ENCODE measurements at regions not wholly inside any gene's neighbourhood (a gene's known extent, or its start where the extent isn't known, plus 50 kb on each side); places are given as distances from the start of the nearest gene placed in this dataset.

- no peak for DNase-seq
These were observed 367.4 kb upstream of the TNRC6C start for GRCh38 chr17:77590951-77591735.

DNA sequence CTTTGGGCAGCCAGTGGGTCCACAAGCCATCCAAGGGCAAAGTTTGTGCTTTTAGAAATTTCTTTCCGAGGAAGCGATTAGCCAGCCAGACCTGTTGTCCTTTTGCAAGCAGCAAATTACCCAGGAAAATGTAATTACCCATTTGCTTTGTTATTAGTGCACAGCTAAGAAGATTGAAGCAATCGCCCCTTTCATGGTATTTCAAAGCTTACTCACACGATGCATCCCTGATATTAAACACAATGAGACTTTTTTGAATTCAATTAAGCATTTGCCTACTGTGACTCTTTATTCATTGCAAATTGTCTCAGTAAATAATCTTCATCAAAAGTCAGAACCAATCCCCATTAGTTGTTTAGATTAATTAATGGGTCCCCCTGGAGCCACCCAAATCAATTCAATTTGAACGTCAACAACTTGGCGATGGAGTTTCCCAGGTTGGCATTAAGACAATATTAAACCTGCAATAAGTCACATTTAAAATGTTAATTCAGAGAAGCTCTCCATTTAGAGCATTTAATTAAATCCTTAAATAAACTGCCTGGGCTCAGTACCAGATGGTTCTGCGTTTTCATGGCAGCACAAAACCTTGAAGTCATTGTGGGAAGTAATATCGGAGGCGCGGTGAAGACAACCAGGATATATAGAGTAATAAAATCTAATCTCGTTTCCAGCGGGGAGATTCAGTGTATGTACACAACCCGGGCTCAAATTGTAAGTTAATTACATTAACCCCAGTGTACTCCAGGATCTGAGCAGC lies 366.2 kb upstream of the TNRC6C start:
- DNase-seq, result peak; percentile 41 to 82

GRCh38 chr17:77593081-77593480 lies 365.4 kb upstream of the TNRC6C start:
- DNase-seq, result peak; percentile 71 to 89

GRCh38 chr17:77594416-77595209 lies 363.9 kb upstream of the TNRC6C start:
- peak; percentile 64 to 87 for DNase-seq

- DNase-seq, result no peak
These were observed 361.7 kb upstream of the TNRC6C start for GRCh38 chr17:77596491-77597417.

- peak in 1 of 2 experiments; percentile 29 for DNase-seq
These were observed 360.9 kb upstream of the TNRC6C start for GRCh38 chr17:77597418-77598240.

GRCh38 chr17:77598241-77598620 lies 360.3 kb upstream of the TNRC6C start:
- no peak for DNase-seq

DNA sequence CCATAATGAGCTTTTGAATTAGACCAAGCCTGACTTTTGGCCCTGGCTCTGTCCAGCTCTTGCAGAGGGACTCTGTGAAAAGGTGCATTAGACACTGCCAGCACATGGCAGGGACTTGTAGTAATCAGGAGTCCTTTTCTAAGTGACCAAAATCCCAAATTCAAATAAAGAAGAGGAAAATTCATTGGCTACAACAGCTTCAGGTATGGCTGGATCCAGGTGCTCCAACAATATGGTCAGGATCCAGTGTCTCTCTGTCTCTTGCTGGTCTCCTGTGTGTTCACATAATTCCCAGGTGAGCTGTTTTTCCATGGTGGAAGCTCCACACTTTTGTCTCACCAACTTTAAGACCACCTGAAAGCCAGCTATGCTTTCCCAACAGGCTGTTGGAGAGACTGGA lies 358.8 kb upstream of the TNRC6C start:
- no peak for DNase-seq

- DNase-seq, result no peak
These were observed 358.2 kb upstream of the TNRC6C start for GRCh38 chr17:77600346-77600745.

GRCh38 chr17:77601054-77601979 lies 357.2 kb upstream of the TNRC6C start:
- no peak for DNase-seq

- DNase-seq, result no peak
These were observed 356.3 kb upstream of the TNRC6C start for GRCh38 chr17:77602062-77602746.

DNA sequence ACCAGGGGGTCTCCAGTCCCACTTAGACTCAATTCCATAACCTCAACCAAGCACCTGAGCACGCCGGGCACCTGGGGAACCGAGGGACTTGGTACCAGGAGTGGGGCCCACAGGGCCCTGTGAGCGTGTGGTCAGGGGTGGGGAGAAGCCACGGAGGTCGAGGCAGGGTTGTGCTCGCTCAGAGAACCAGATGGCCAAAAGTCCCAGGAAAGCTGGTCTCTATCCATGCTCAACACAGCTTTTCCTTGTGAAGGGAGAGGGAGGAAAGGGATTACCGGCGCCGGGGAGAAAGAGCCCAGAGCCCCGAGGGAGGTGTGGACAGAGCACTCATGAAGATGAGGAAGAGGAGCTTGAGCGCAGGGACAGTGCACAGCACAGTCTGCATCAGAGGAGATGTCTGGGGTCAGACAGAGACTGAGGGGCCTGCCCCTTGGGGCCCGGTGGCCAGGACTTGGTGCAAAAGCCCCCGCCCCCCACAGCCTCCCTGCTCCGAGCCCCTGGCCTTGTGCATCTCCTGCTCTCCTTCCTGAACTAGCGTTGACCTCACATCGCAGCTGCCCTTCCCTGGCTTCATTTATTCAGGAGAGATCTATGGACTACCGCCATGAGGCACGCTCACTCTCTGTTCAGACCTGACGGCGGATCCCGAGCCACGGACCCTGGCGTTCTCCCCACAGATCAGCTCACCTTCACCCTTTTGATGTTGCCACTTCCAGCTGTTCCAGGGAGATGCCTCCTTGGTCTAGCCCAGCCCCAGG lies 355.4 kb upstream of the TNRC6C start:
- no peak for DNase-seq

- no peak for DNase-seq
These were observed 354.1 kb upstream of the TNRC6C start for GRCh38 chr17:77604301-77604972.

- DNase-seq, result no peak
These were observed 353.6 kb upstream of the TNRC6C start for GRCh38 chr17:77604973-77605313.

- DNase-seq, result no peak
These were observed 352.2 kb upstream of the TNRC6C start for GRCh38 chr17:77606146-77606864.

GRCh38 chr17:77606865-77607210 lies 351.7 kb upstream of the TNRC6C start:
- no peak for DNase-seq

- no peak for DNase-seq
These were observed 350.9 kb upstream of the TNRC6C start for GRCh38 chr17:77607606-77608005.

DNA sequence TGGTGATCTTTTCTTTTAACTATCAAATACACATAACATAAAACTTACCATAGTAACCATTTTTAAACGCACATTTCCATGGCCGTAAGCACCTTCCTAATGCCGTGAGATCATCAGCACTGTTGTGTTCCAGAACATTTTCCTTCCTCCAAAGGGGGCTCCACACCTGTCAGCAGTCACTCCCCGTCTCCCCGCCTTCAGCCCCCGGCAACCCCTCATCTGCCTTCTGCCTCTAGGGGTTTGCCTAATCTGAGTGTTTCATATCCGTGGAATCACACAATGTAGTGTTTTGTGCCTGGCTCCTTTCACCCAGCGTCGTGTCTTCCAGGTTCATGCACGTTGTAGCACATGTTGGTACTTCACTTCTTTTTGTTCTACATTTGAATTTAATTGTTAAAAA lies 350.1 kb upstream of the TNRC6C start:
- no peak for DNase-seq

Data from NCI-H524 (cell line).